Smooth muscle cell (in vitro differentiated cells): ENCODE measurements at regions not wholly inside any gene's neighbourhood (a gene's known extent, or its start where the extent isn't known, plus 50 kb on each side); places are given as distances from the start of the nearest gene placed in this dataset.

Experiments
- DNase-seq: peaks from one replicate; lab custom pipeline; 2025; ENCODE audit not compliant: unreplicated experiment; lab: John Stamatoyannopoulos, UW
- H2AFZ ChIP-seq: fragments of 200-600 bp; sonication (generic); 2 replicates; pipeline ENCODE4 v1.6.0; 2016; ENCODE audit warnings: antibody characterized with exemption, low read depth, mild to moderate bottlenecking
- H3F3A ChIP-seq: fragments of 200-600 bp; sonication (generic); 2 replicates; pipeline ENCODE4 v1.6.0; 2017; ENCODE audit warnings: antibody characterized with exemption, low read depth
- H3K27ac ChIP-seq: fragments of 200-600 bp; sonication (generic); 2 replicates; pipeline ENCODE4 v1.5.1; 2016; ENCODE audit warnings: low read depth, mild to moderate bottlenecking
- H3K27me3 ChIP-seq: fragments of 200-600 bp; sonication (generic); 2 replicates; pipeline ENCODE4 v1.6.1; 2016; ENCODE audit warnings: low read depth, mild to moderate bottlenecking
- H3K36me3 ChIP-seq: fragments of 200-600 bp; sonication (generic); 2 replicates; pipeline ENCODE4 v1.5.1; 2016; ENCODE audit warnings: low read depth
- H3K4me1 ChIP-seq: fragments of 200-600 bp; sonication (generic); 2 replicates; pipeline ENCODE4 v1.5.1; 2016; ENCODE audit warnings: low read depth
- H3K4me2 ChIP-seq: fragments of 200-600 bp; sonication (generic); 2 replicates; pipeline ENCODE4 v1.6.0; 2016; ENCODE audit warnings: mild to moderate bottlenecking
- H3K4me3 ChIP-seq: fragments of 200-600 bp; sonication (generic); 2 replicates; pipeline ENCODE4 v1.5.1; 2016; ENCODE audit warnings: mild to moderate bottlenecking
- H3K79me2 ChIP-seq: fragments of 200-600 bp; sonication (generic); 2 replicates; pipeline ENCODE4 v1.6.0; 2016; ENCODE audit warnings: low read depth, mild to moderate bottlenecking
- H3K9ac ChIP-seq: fragments of 200-600 bp; sonication (generic); 2 replicates; pipeline ENCODE4 v1.6.0; 2016; ENCODE audit warnings: low read depth
- H3K9me3 ChIP-seq: fragments of 200-600 bp; sonication (generic); replicated peaks from 2 replicates; pipeline ENCODE4 v1.5.1; 2016; ENCODE audit warnings: low read depth
- H4K20me1 ChIP-seq: fragments of 200-600 bp; sonication (generic); 2 replicates; pipeline ENCODE4 v1.6.0; 2016; ENCODE audit warnings: low read depth
- CTCF ChIP-seq: fragments of 200-600 bp; sonication (generic); IDR thresholded peaks from 2 replicates; pipeline ENCODE4 v1.5.1; 2017; ENCODE audit warnings: borderline replicate concordance, mild to moderate bottlenecking, antibody characterized with exemption; ENCODE audit not compliant: insufficient read depth, poor library complexity, severe bottlenecking
- WGBS: methylation state at CpG from one replicate; pipeline ENCODE4 v1.1.7; 2016; ENCODE audit warnings: low lambda C conversion rate; 5-methylcytosine and 5-hydroxymethylcytosine counted together

DNA sequence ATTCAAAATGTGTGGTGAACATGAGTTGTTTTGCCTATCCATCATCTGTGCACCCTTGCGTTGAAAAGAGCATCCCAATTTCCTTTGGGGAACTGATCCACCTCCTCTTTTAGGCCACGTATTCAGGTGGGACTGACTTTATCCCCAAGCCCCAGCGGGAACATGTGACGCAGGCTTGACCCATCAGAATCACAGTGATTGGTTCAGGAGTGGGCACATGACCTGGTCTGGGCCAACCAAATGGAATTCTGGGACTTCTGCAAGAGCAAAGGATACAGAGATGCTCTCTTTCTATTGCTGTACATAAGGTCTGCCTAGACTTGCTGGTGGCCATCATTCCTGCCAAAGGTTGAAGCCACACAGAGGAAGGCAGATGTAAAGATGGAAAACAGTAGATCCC, 158.9 kb downstream of the IRX5 start:
- Histone ChIP-seq H3K9ac (no peak overlapping the region), H3K4me2 (no peak overlapping the region), H4K20me1 (no peaks in the 10 kb centered on the region), H3K79me2 (no peaks in the 10 kb centered on the region), H3K4me1 (no peaks in the 10 kb centered on the region), H3K4me3 (no peak overlapping the region), H3K27ac (no peak overlapping the region), H3K9me3 (no peaks in the 10 kb centered on the region), H3F3A (no peaks in the 10 kb centered on the region), H3K27me3 (peaks cover 6% of the 10 kb centered on the region), H3K36me3 (no peaks in the 10 kb centered on the region), H2AFZ (no peak overlapping the region)
- DNase-seq, result no peak
- WGBS, result 98% methylated on average over 4 of the region's 4 CpGs
- no peak for TF ChIP-seq CTCF

- whole genome bisulfite sequencing, result 91% methylated on average over 21 of the region's 24 CpGs
- Histone ChIP-seq H4K20me1 (no peaks in the 10 kb centered on the region), H3K36me3 (no peaks in the 10 kb centered on the region), H3K27ac (no peak overlapping the region), H3K4me3 (no peak overlapping the region), H3F3A (no peaks in the 10 kb centered on the region), H3K79me2 (no peaks in the 10 kb centered on the region), H3K9ac (no peak overlapping the region), H2AFZ (no peak overlapping the region), H3K27me3 (peaks cover 9% of the 10 kb centered on the region), H3K4me2 (no peak overlapping the region), H3K4me1 (no peaks in the 10 kb centered on the region), H3K9me3 (no peaks in the 10 kb centered on the region)
- no peak for TF ChIP-seq CTCF
- no peak for DNase-seq
These were observed 160.7 kb downstream of the IRX5 start for GRCh38 chr16:55091213-55091870.

DNA sequence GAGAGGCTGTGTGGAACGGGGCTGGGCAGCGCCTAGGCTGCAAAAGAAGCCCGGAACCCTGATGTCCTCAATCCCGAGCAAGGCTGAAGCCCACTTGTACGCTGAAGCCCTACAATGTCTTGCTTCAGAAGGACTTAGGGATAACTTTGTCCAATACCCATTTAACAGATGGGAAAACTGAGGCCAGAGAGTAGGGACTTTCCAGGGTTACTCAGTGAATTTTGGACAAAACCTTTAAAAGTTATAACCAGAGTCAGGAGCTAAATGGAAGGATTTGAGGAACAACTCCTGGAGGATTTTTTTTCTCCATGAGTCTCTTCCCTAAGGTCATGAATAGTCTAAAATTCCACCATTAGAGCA, 161.2 kb downstream of the IRX5 start:
- no peak overlapping the region for H2AFZ ChIP-seq
- H3K4me2 ChIP-seq, result no peak overlapping the region
- H3K4me3 ChIP-seq, result no peak overlapping the region
- no peak overlapping the region for H3K27ac ChIP-seq
- 96% methylated on average over 5 of the region's 5 CpGs for WGBS
- no peaks in the 10 kb centered on the region for H3F3A ChIP-seq
- no peaks in the 10 kb centered on the region for H3K36me3 ChIP-seq
- no peaks in the 10 kb centered on the region for H4K20me1 ChIP-seq
- H3K27me3 ChIP-seq, result peaks cover 10% of the 10 kb centered on the region
- H3K9ac ChIP-seq, result no peak overlapping the region
- no peaks in the 10 kb centered on the region for H3K4me1 ChIP-seq
- no peak for TF ChIP-seq CTCF
- no peaks in the 10 kb centered on the region for H3K79me2 ChIP-seq
- DNase-seq, result no peak
- no peaks in the 10 kb centered on the region for H3K9me3 ChIP-seq

- no peak overlapping the region for H3K4me2 ChIP-seq
- TF ChIP-seq CTCF, result no peak
- no peak overlapping the region for H3K27ac ChIP-seq
- no peaks in the 10 kb centered on the region for H3K36me3 ChIP-seq
- H3F3A ChIP-seq, result no peaks in the 10 kb centered on the region
- H3K27me3 ChIP-seq, result peaks cover 4% of the 10 kb centered on the region
- DNase-seq, result no peak
- no peaks in the 10 kb centered on the region for H4K20me1 ChIP-seq
- no peak overlapping the region for H2AFZ ChIP-seq
- no peak overlapping the region for H3K4me3 ChIP-seq
- H3K4me1 ChIP-seq, result no peaks in the 10 kb centered on the region
- H3K9me3 ChIP-seq, result no peaks in the 10 kb centered on the region
- no peak overlapping the region for H3K9ac ChIP-seq
- no peaks in the 10 kb centered on the region for H3K79me2 ChIP-seq
These were observed 169.4 kb downstream of the IRX5 start for GRCh38 chr16:55100100-55100499.
